HepG2 (cell line): ENCODE measurements at regions not wholly inside any gene's neighbourhood (a gene's known extent, or its start where the extent isn't known, plus 50 kb on each side); places are given as distances from the start of the nearest gene placed in this dataset.

Source experiments
- CHD4 ChIP-seq: fragments of 200-600 bp; sonication (generic); IDR thresholded peaks from 2 replicates; pipeline ENCODE4 v1.7.0; 2017; ENCODE audit warnings: mild to moderate bottlenecking, low read length, borderline replicate concordance
- KLF6 ChIP-seq: IDR thresholded peaks from 2 replicates; pipeline ENCODE4 v1.8.0; 2016; ENCODE audit warnings: missing biosample characterization, missing genetic modification reagents
- REST ChIP-seq, 2 experiments: IDR thresholded peaks; 2 replicates each; pipeline ENCODE4 v1.6.1; 2011 to 2012; ENCODE audit warnings: low read length in 2 of 2, borderline replicate concordance in 1 of 2, low read depth in 1 of 2, mild to moderate bottlenecking in 1 of 2, moderate library complexity in 1 of 2
- SAP130 ChIP-seq: IDR thresholded peaks from 2 replicates; pipeline ENCODE4 v1.6.1; 2016; ENCODE audit warnings: low read depth

DNA sequence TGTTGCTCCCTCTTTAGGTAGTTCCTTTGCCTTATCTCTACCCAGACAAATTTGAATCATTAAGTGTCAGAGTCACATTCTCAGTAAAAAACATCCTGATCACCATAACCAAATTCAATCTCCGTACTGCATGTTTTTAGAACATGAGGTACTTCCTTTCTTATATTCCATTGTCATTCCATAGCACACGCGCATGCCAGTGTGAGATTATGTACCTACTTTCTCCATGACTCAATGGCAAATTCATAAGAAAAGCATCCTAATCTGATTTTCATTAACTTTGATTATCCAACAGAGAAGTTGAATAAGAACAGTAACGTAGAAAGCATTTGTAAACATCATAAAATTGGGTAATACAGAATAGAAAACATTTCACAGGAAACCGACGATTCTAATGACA lies 1118.6 kb upstream of the CDH9 start:
- TF ChIP-seq SAP130 (CRISPR knock-in tag), result no peak
- TF ChIP-seq REST (IDR thresholded peaks at IDR 0.05; ENCODE audit: borderline replicate concordance in 1 of 2, low read depth in 1 of 2, low read length in 2 of 2), result no peak
- no peak for TF ChIP-seq CHD4
- no peak for TF ChIP-seq KLF6 (CRISPR knock-in tag)
